HepG2 (cell line): ENCODE measurements at regions not wholly inside any gene's neighbourhood (a gene's known extent, or its start where the extent isn't known, plus 50 kb on each side); places are given as distances from the start of the nearest gene placed in this dataset.

Source experiments
- ATAC-seq: fragments of 200-7000 bp; cut with Tn5 transposase; 3 replicates; pipeline ENCODE4 v1.9.1; 2020; ENCODE audit warnings: mild to moderate bottlenecking, moderate library complexity
- BruUV-seq: library from RNA; stranded (reverse); fragments of 400-500 nt; replicated peaks from 2 replicates; lab custom pipeline; 2021; lab: Mats Ljungman, UMichigan
- CTCF ChIA-PET: fragments of 300-600 bp; formaldehyde crosslinking; extraction: SDS; loops from one replicate; lab custom pipeline; 2021; ENCODE audit warnings: low total read pairs, inconsistent platforms, low intra/inter-chr PET ratio; lab: Yijun Ruan, JAX
- POLR2A ChIA-PET: fragments of 350-600 bp; sonication (Branson Sonifier 250); formaldehyde crosslinking; loops from one replicate; lab custom pipeline; 2020; ENCODE audit warnings: antibody characterized with exemption, inconsistent platforms; lab: Yijun Ruan, JAX
- DNase-seq: peaks from one replicate; pipeline ENCODE4 v3.0.0-alpha.2; 2015; ENCODE audit warnings: low spot score
- FAIRE-seq: peaks from 3 replicates; lab custom pipeline; 2011; peaks lifted over from hg19 to GRCh38; lab: Jason Lieb, UNC
- H2AFZ ChIP-seq: one replicate; pipeline ENCODE4 v1.6.1; 2011; ENCODE audit warnings: low read length, inconsistent platforms
- H3K27ac ChIP-seq: fragments of 300-600 bp; 3 replicates; pipeline ENCODE4 v1.8.0; 2011; ENCODE audit warnings: mixed run types, mild to moderate bottlenecking, mixed read lengths, low read length, inconsistent platforms; ENCODE audit not compliant: insufficient read depth; ENCODE audit errors: extremely low read length
- H3K27me3 ChIP-seq, 2 experiments: fragments of 200-600 bp in 1 of 2; 2 replicates in 1 of 2; 3 replicates in 1 of 2; pipeline versions ENCODE4 v1.6.0 to v1.8.0; 2011; ENCODE audit warnings: low read length in 2 of 2, mild to moderate bottlenecking in 2 of 2, moderate library complexity in 2 of 2, inconsistent platforms in 1 of 2; ENCODE audit not compliant: insufficient read depth in 2 of 2, control insufficient read depth in 1 of 2
- H3K36me3 ChIP-seq, 2 experiments: fragments of 200-600 bp in 1 of 2; replicated peaks in 1 of 2; 2 replicates in 1 of 2; 3 replicates in 1 of 2; pipeline versions ENCODE4 v1.5.1 to v1.8.0; 2011; ENCODE audit warnings: low read length in 2 of 2, inconsistent platforms in 1 of 2; ENCODE audit not compliant: insufficient read depth in 2 of 2, control insufficient read depth in 1 of 2
- H3K4me1 ChIP-seq: 2 replicates; pipeline ENCODE4 v1.5.1; 2012; ENCODE audit warnings: low read length, inconsistent platforms; ENCODE audit not compliant: insufficient read depth
- H3K4me2 ChIP-seq: 2 replicates; pipeline ENCODE4 v1.6.0; 2011; ENCODE audit warnings: low read depth, low read length, inconsistent platforms
- H3K4me3 ChIP-seq, 3 experiments: fragments of 200-600 bp in 1 of 3; sonication (generic), shearing (Covaris generic) in 1 of 3; replicated peaks in 1 of 3; 2 replicates each; pipeline ENCODE4 v1.5.1; 2011 to 2016; ENCODE audit warnings: low read length in 3 of 3, inconsistent platforms in 2 of 3, low read depth in 2 of 3, mild to moderate bottlenecking in 2 of 3, control low read depth in 1 of 3, mixed read lengths in 1 of 3; ENCODE audit not compliant: insufficient read depth in 1 of 3
- H3K79me2 ChIP-seq: one replicate; pipeline ENCODE4 v1.6.1; 2011; ENCODE audit warnings: low read length, inconsistent platforms; ENCODE audit not compliant: insufficient read depth
- H3K9ac ChIP-seq: 2 replicates; pipeline ENCODE4 v1.6.0; 2011; ENCODE audit warnings: mild to moderate bottlenecking, low read depth, low read length, inconsistent platforms; ENCODE audit not compliant: insufficient read depth
- H3K9me3 ChIP-seq: 2 replicates; pipeline ENCODE4 v1.5.1; 2012; ENCODE audit warnings: mild to moderate bottlenecking, low read length
- H4K20me1 ChIP-seq: 2 replicates; pipeline ENCODE4 v1.6.0; 2011; ENCODE audit warnings: inconsistent platforms, mild to moderate bottlenecking, low read length, moderate library complexity; ENCODE audit not compliant: insufficient read depth
- BRCA1 ChIP-seq: sonication (generic); formaldehyde crosslinking; IDR thresholded peaks from 2 replicates; pipeline ENCODE4 v1.4.0; 2020; ENCODE audit warnings: missing genetic modification reagents
- ELK4 ChIP-seq: sonication (generic); formaldehyde crosslinking; IDR thresholded peaks from 2 replicates; pipeline ENCODE4 v1.9.0; 2021; ENCODE audit warnings: missing genetic modification reagents, borderline replicate concordance
- FOXO1 ChIP-seq: sonication (generic); formaldehyde crosslinking; IDR thresholded peaks from 2 replicates; pipeline ENCODE4 v1.4.0; 2020; ENCODE audit warnings: missing genetic modification reagents
- GLMP ChIP-seq: sonication (generic); formaldehyde crosslinking; IDR thresholded peaks from 2 replicates; pipeline ENCODE4 v1.9.0; 2021; ENCODE audit warnings: missing genetic modification reagents, mild to moderate bottlenecking, borderline replicate concordance
- GMEB1 ChIP-seq: sonication (generic); formaldehyde crosslinking; IDR thresholded peaks from 2 replicates; pipeline ENCODE4 v1.5.1; 2020; ENCODE audit warnings: missing genetic modification reagents, mild to moderate bottlenecking, borderline replicate concordance
- MXD1 ChIP-seq: sonication (generic); formaldehyde crosslinking; IDR thresholded peaks from 2 replicates; pipeline ENCODE4 v1.4.0; 2020; ENCODE audit warnings: mild to moderate bottlenecking, missing genetic modification reagents
- RFX3 ChIP-seq: IDR thresholded peaks from 2 replicates; pipeline ENCODE4 v1.6.1; 2016; ENCODE audit warnings: missing biosample characterization, missing genetic modification reagents
- SAFB2 ChIP-seq: sonication (generic); formaldehyde crosslinking; IDR thresholded peaks from 2 replicates; pipeline ENCODE4 v1.5.1; 2020; ENCODE audit warnings: missing genetic modification reagents, low read depth, mild to moderate bottlenecking, borderline replicate concordance
- SRSF9 ChIP-seq: fragments of 200-400 bp; formaldehyde crosslinking; IDR thresholded peaks from 2 replicates; pipeline ENCODE4 v1.6.1; 2018; ENCODE audit warnings: borderline replicate concordance, mild to moderate bottlenecking, low read depth, low read length; ENCODE audit not compliant: insufficient read depth, poor library complexity, severe bottlenecking
- ZBTB26 ChIP-seq: IDR thresholded peaks from 2 replicates; pipeline ENCODE4 v1.6.1; 2016; ENCODE audit warnings: missing compliant biosample characterization, missing genetic modification reagents, borderline replicate concordance
- ZFY ChIP-seq: sonication (generic); formaldehyde crosslinking; IDR thresholded peaks from 2 replicates; pipeline ENCODE4 v1.4.0; 2020; ENCODE audit warnings: missing genetic modification reagents
- ZNF20 ChIP-seq: sonication (generic); formaldehyde crosslinking; IDR thresholded peaks from 2 replicates; pipeline ENCODE4 v1.4.0; 2020; ENCODE audit warnings: mild to moderate bottlenecking, moderate library complexity, missing genetic modification reagents
- ZNF652 ChIP-seq: IDR thresholded peaks from 2 replicates; pipeline ENCODE4 v1.6.1; 2016; ENCODE audit warnings: low read depth, borderline replicate concordance
- WGBS: methylation state at CpG from one replicate; pipeline ENCODE4 v1.1.6; 2017; ENCODE audit warnings: low lambda C conversion rate; 5-methylcytosine and 5-hydroxymethylcytosine counted together
- in situ Hi-C: cut with HindIII; loops from 2 replicates; pipeline ENCODE4 v1.10.0; 2017; ENCODE audit warnings: low pct_unique_long_range_greater_than_20kb; ENCODE audit not compliant: extremely low pct_ligation_motif_present
- intact Hi-C: fragments of 100-400 bp; cut with micrococcal nuclease; formaldehyde crosslinking; loops from one replicate; pipeline ENCODE4 v1.10.0; 2022; ENCODE audit not compliant: unreplicated experiment

- FAIRE-seq (no peak), ATAC-seq (no peak; the same call in 2 of the 3 replicates), DNase-seq (no peak)
- Histone ChIP-seq H3K9ac (no peak overlapping the region), H3K4me1 (peaks cover 10% of the 10 kb centered on the region), H3K79me2 (no peaks in the 10 kb centered on the region), H3K27me3 (peaks cover 0 to 14% of the 10 kb centered on the region in 2 experiments; a peak in 2 of 5 replicates), H3K36me3 (no peaks in the 10 kb centered on the region), H3K27ac (no peak overlapping the region), H3K9me3 (no peaks in the 10 kb centered on the region), H4K20me1 (no peaks in the 10 kb centered on the region), H2AFZ (no peak overlapping the region), H3K4me2 (peak overlapping the region; percentile 62), H3K4me3 (no peak overlapping the region)
- WGBS, result 59% methylated on average over 12 of the region's 12 CpGs
- in situ Hi-C loops (no loop called here), intact Hi-C loops (no loop called here)
- BruUV-seq, result no TSS peak
- CTCF ChIA-PET, result no interaction called here
- TF ChIP-seq SAFB2 (no peak), ZFY (CRISPR knock-in tag) (no peak), GLMP (CRISPR knock-in tag) (no peak), ZNF652 (CRISPR knock-in tag) (no peak), ZBTB26 (CRISPR knock-in tag) (no peak)
- POLR2A ChIA-PET, result no interaction called here
These were observed 98.5 kb upstream of the SMARCA2 start for GRCh38 chr9:1916655-1917054.

- WGBS, result 47% methylated on average over 11 of the region's 11 CpGs
- Histone ChIP-seq H4K20me1 (no peaks in the 10 kb centered on the region), H3K27me3 (peaks cover 0 to 14% of the 10 kb centered on the region in 2 experiments; a peak in 2 of 5 replicates), H3K36me3 (no peaks in the 10 kb centered on the region), H3K4me2 (no peak overlapping the region), H3K4me1 (peaks cover 10% of the 10 kb centered on the region), H3K27ac (no peak overlapping the region), H2AFZ (no peak overlapping the region), H3K4me3 (no peak overlapping the region), H3K9me3 (no peaks in the 10 kb centered on the region), H3K79me2 (no peaks in the 10 kb centered on the region), H3K9ac (no peak overlapping the region)
- DNase-seq (no peak), FAIRE-seq (no peak), ATAC-seq (no peak)
- ChIA-PET CTCF (no interaction called here), POLR2A (no interaction called here)
- in situ Hi-C loops, result no loop called here
- intact Hi-C loops, result no loop called here
- no TSS peak for BruUV-seq
- TF ChIP-seq BRCA1 (no peak), RFX3 (no peak), ZNF20 (no peak), SRSF9 (no peak), ELK4 (CRISPR knock-in tag) (no peak), MXD1 (CRISPR knock-in tag) (no peak), FOXO1 (CRISPR knock-in tag) (no peak), GMEB1 (CRISPR knock-in tag) (no peak)
These were observed 97.7 kb upstream of the SMARCA2 start for GRCh38 chr9:1917396-1917935.
